Chondrocyte (in vitro differentiated cells): ENCODE measurements at regions not wholly inside any gene's neighbourhood (a gene's known extent, or its start where the extent isn't known, plus 50 kb on each side); places are given as distances from the start of the nearest gene placed in this dataset.

Source experiments
- DNase-seq: peaks from one replicate; pipeline ENCODE4 v3.0.0; 2021; ENCODE audit warnings: mixed read lengths, low spot score
- H3K27ac Mint-ChIP-seq: one replicate; pipeline ENCODE4 v1.8.0; 2021; ENCODE audit warnings: mild to moderate bottlenecking, moderate library complexity, mixed read lengths; ENCODE audit not compliant: unreplicated experiment
- H3K27me3 Mint-ChIP-seq: 2 replicates; pipeline ENCODE4 v1.8.0; 2021; ENCODE audit warnings: low read depth, mixed read lengths
- H3K36me3 Mint-ChIP-seq: 2 replicates; pipeline ENCODE4 v1.8.0; 2021; ENCODE audit warnings: low read depth, mixed read lengths
- H3K4me1 Mint-ChIP-seq: 2 replicates; pipeline ENCODE4 v1.8.0; 2021; ENCODE audit warnings: low read depth, mild to moderate bottlenecking, mixed read lengths
- H3K4me3 Mint-ChIP-seq: one replicate; pipeline ENCODE4 v1.8.0; 2021; ENCODE audit warnings: mild to moderate bottlenecking, moderate library complexity, mixed read lengths; ENCODE audit not compliant: unreplicated experiment
- H3K9me3 Mint-ChIP-seq: 2 replicates; pipeline ENCODE4 v1.8.0; 2021; ENCODE audit warnings: low read depth, mixed read lengths
- TF ChIP-seq, protein P1 (sequence below): fragments of 200-600 bp; sonication (generic); IDR thresholded peaks from 2 replicates; pipeline ENCODE4 v1.5.0; 2021; ENCODE audit warnings: antibody characterized with exemption, mild to moderate bottlenecking, moderate library complexity

DNA sequence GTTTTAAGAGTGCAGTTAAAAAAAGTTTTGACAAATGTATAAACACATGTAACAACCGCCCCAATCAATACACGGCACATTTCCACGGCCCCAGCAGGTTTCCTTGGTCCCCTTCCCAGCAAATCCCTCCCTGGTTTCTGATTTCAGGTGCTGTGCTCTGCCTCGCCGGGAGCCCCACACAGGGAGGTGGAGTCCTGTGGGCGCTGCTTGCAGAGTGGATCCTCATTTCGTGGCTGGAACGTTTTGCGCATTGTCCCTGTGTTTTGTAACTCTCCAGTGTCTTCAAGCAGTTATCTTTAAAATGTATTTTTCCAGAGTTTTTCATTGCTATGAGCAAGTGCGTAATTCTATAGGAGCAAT lies 124.8 kb downstream of the GALR1 start:
- Mint-ChIP-seq H3K27me3 (no peaks in the 10 kb centered on the region), H3K36me3 (peaks cover 3% of the 10 kb centered on the region), H3K4me3 (no peak overlapping the region), H3K9me3 (peaks cover 10% of the 10 kb centered on the region), H3K27ac (no peak overlapping the region), H3K4me1 (no peaks in the 10 kb centered on the region)
- no peak for DNase-seq
- TF ChIP-seq, protein P1, sequence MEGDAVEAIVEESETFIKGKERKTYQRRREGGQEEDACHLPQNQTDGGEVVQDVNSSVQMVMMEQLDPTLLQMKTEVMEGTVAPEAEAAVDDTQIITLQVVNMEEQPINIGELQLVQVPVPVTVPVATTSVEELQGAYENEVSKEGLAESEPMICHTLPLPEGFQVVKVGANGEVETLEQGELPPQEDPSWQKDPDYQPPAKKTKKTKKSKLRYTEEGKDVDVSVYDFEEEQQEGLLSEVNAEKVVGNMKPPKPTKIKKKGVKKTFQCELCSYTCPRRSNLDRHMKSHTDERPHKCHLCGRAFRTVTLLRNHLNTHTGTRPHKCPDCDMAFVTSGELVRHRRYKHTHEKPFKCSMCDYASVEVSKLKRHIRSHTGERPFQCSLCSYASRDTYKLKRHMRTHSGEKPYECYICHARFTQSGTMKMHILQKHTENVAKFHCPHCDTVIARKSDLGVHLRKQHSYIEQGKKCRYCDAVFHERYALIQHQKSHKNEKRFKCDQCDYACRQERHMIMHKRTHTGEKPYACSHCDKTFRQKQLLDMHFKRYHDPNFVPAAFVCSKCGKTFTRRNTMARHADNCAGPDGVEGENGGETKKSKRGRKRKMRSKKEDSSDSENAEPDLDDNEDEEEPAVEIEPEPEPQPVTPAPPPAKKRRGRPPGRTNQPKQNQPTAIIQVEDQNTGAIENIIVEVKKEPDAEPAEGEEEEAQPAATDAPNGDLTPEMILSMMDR, result no peak

DNA sequence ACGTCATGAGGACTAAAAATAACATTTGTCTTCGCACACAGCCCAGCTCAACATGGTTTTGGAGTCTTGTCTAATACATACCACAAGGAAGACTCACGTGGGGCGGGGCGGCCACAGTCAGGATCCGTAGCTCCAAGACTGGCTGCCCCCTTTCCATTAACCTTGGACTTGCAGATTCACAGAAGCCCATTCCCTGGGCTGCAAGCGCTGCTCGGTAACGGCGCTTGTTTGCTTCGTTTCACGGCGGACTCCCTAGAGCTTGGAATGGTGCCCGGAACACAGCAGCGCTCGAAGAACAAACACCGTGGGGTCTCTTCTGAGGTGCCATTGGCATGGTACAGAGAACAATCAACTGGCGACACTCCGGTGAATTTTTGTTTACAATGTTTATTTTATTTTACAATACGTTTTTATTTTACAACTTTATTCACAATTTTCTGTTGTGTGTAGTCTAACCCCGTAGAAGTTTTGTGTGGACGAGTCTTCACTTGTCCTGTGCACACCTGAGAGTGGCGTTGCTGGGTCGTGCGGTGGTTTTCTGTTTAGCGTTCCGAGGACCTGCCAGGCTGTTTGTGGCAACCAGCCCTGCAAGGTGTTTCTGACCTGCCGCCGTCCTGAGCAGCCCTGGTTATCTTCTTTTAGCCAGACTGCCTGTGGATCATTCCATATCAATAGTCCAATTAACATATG lies 126.5 kb downstream of the GALR1 start:
- H3K36me3 Mint-ChIP-seq, result no peaks in the 10 kb centered on the region
- no peak overlapping the region for H3K4me3 Mint-ChIP-seq
- DNase-seq, result no peak
- H3K27ac Mint-ChIP-seq, result no peak overlapping the region
- no peaks in the 10 kb centered on the region for H3K9me3 Mint-ChIP-seq
- no peaks in the 10 kb centered on the region for H3K27me3 Mint-ChIP-seq
- TF ChIP-seq, protein P1, result no peak
- H3K4me1 Mint-ChIP-seq, result no peaks in the 10 kb centered on the region

DNA sequence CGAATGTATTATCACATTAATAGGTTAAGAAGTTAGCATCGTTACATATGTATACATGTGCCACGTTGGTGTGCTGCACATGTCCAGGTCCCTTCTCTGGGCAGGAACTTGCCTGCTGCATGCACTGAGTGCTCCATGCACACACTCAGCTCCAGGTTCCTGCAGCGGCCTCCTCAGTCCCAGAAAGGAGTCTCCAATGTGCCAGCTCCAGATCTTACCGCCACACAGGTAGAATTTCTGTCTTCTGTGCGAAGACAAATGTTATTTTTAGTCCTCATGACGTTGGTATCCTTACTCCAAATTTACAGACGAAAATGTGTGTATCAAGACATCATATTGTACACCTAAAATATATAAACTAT lies 127.1 kb downstream of the GALR1 start:
- H3K9me3 Mint-ChIP-seq, result no peaks in the 10 kb centered on the region
- H3K36me3 Mint-ChIP-seq, result no peaks in the 10 kb centered on the region
- H3K4me3 Mint-ChIP-seq, result no peak overlapping the region
- no peaks in the 10 kb centered on the region for H3K4me1 Mint-ChIP-seq
- TF ChIP-seq, protein P1, result no peak
- no peak for DNase-seq
- H3K27ac Mint-ChIP-seq, result no peak overlapping the region
- H3K27me3 Mint-ChIP-seq, result no peaks in the 10 kb centered on the region

DNA sequence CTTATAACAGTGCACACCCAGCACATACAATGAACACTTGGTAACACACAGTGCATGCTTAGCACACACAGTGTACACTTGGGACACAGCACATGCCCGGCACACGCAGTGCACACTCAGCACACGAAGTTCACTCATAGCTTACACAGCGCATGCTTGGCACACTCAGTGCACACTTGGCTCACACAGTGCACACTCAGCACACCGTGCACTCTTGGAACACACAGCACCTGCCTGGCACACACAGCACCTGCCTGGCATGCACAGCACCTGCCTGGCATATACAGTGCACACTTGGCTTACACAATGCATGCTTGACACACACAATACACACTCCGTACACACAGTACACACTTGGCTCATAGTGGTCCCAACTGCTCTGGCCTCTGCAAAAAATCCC lies 128.2 kb downstream of the GALR1 start:
- peaks cover 2% of the 10 kb centered on the region for H3K27me3 Mint-ChIP-seq
- no peaks in the 10 kb centered on the region for H3K36me3 Mint-ChIP-seq
- DNase-seq, result no peak
- no peak overlapping the region for H3K27ac Mint-ChIP-seq
- H3K4me1 Mint-ChIP-seq, result no peaks in the 10 kb centered on the region
- no peak overlapping the region for H3K4me3 Mint-ChIP-seq
- H3K9me3 Mint-ChIP-seq, result no peaks in the 10 kb centered on the region
- TF ChIP-seq, protein P1, result no peak

DNA sequence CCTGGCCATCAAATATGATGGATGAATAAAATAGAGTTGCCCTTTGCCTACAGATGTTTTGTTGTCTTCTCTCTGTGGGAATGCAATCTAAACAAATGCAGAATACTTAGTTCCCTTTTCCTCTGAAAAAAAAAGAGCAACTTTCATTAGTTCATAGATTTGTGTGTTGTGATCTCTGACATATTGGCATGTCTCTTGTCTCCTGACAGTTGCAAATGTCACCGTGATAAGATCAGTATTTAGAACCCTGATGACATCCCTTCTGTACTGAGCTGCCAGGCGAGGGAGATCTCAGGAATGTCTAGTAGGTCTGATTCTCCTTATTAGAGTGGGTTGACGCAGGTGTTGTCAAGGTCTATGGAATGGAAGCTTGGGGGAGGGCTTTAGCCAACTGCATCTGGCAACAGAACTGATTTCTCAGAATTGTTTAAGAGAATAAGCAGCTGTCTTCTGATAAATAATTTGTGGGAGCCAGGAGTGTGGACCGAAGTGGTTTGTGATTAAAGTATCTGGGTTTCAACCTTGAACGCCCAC lies 130.4 kb downstream of the GALR1 start:
- DNase-seq, result no peak
- no peak overlapping the region for H3K4me3 Mint-ChIP-seq
- TF ChIP-seq, protein P1, result no peak
- no peaks in the 10 kb centered on the region for H3K4me1 Mint-ChIP-seq
- H3K27me3 Mint-ChIP-seq, result peaks cover 2% of the 10 kb centered on the region
- no peak overlapping the region for H3K27ac Mint-ChIP-seq
- no peaks in the 10 kb centered on the region for H3K36me3 Mint-ChIP-seq
- H3K9me3 Mint-ChIP-seq, result no peaks in the 10 kb centered on the region
